HepG2 (cell line): ENCODE measurements at regions not wholly inside any gene's neighbourhood (a gene's known extent, or its start where the extent isn't known, plus 50 kb on each side); places are given as distances from the start of the nearest gene placed in this dataset.

Experiments
- MTA1 ChIP-seq: sonication (generic); formaldehyde crosslinking; IDR thresholded peaks from 2 replicates; pipeline ENCODE4 v1.4.0; 2020; ENCODE audit warnings: missing genetic modification reagents, mild to moderate bottlenecking, borderline replicate concordance
- PAF1 ChIP-seq: IDR thresholded peaks from 2 replicates; pipeline ENCODE4 v1.6.1; 2016; ENCODE audit warnings: missing genetic modification reagents, missing compliant biosample characterization
- POLR2A ChIP-seq, 2 experiments: IDR thresholded peaks; 2 replicates each; pipeline ENCODE4 v1.6.1; 2011; ENCODE audit warnings: low read depth in 2 of 2, low read length in 2 of 2, mild to moderate bottlenecking in 1 of 2, moderate library complexity in 1 of 2; ENCODE audit not compliant: insufficient read depth in 1 of 2
- STAG1 ChIP-seq: sonication (generic); formaldehyde crosslinking; IDR thresholded peaks from 2 replicates; pipeline ENCODE4 v1.4.0; 2020; ENCODE audit warnings: missing genetic modification reagents
- XRCC5 ChIP-seq: fragments of 200-400 bp; formaldehyde crosslinking; optimal IDR thresholded peaks from 2 replicates; pipeline ENCODE3; 2017; ENCODE audit warnings: mild to moderate bottlenecking, low read length
- ZFYVE20 ChIP-seq: sonication (generic); formaldehyde crosslinking; IDR thresholded peaks from 2 replicates; pipeline ENCODE4 v1.8.0; 2023; ENCODE audit warnings: low read depth, mild to moderate bottlenecking, moderate library complexity, missing genetic modification reagents, borderline replicate concordance
- ZNF777 ChIP-seq: sonication (generic); formaldehyde crosslinking; IDR thresholded peaks from 2 replicates; pipeline ENCODE4 v1.4.0; 2020; ENCODE audit warnings: missing genetic modification reagents
- ZSCAN12 ChIP-seq: sonication (generic); formaldehyde crosslinking; IDR thresholded peaks from 2 replicates; pipeline ENCODE4 v1.9.0; 2021; ENCODE audit warnings: mild to moderate bottlenecking, missing genetic modification reagents
- TF ChIP-seq, protein P1 (sequence below): sonication (generic); formaldehyde crosslinking; IDR thresholded peaks from 2 replicates; pipeline ENCODE4 v1.4.0; 2020; ENCODE audit warnings: mild to moderate bottlenecking, missing genetic modification reagents
- TF ChIP-seq, protein P2 (sequence below): sonication (generic); formaldehyde crosslinking; IDR thresholded peaks from 2 replicates; pipeline ENCODE4 v1.5.0; 2020; ENCODE audit warnings: mild to moderate bottlenecking, missing genetic modification reagents
- TF ChIP-seq, protein P3 (sequence below): IDR thresholded peaks from 2 replicates; pipeline ENCODE4 v1.6.1; 2012; ENCODE audit warnings: low read length, improper control_type of control experiment
- TF ChIP-seq, protein P4 (sequence below): sonication (generic); formaldehyde crosslinking; IDR thresholded peaks from 2 replicates; pipeline ENCODE4 v1.4.0; 2020; ENCODE audit warnings: mild to moderate bottlenecking, missing genetic modification reagents
- TF ChIP-seq, protein P5 (sequence below): sonication (generic); formaldehyde crosslinking; IDR thresholded peaks from 2 replicates; pipeline ENCODE4 v1.4.0; 2020; ENCODE audit warnings: missing genetic modification reagents, mild to moderate bottlenecking, borderline replicate concordance

DNA sequence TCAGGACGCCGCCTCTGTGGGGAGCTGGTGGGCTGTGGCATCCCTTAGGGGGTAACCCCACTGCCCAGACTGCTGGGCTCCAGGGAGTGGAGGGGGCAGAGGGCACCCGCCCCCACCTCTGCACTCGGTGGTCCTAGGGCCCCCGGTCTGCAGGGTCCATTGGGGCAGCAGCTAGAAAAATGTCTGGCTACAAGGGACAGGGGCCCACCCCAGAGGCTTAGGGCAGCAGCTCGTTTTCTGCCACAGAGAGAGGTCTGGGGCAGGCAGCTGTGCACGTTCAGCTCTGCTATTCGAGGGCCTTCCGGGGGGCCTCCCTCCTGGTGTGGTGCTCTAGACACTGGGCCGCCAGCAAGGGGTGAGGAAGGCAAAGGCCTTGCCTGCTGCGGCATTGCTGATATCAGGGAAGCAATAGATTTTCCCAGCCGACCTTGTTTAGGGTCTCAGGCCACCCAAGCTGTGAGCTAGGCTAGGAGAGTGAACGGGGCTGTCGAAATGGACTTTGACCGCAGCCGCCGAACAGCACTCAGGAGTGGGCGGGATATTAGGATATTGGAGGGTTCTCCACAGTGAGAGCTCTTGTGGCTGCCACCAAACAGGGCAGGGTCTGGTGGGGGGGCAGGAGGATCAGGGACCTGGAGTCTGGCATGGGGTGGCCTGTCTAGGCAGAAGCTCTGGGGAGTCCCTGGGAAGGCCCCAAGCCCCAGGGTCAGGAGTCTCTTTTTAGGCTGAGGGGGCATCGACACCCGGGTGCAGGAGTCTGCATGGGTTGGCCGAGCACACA, 61.4 kb upstream of the KLF13 start (continued):
- TF ChIP-seq, protein P1, sequence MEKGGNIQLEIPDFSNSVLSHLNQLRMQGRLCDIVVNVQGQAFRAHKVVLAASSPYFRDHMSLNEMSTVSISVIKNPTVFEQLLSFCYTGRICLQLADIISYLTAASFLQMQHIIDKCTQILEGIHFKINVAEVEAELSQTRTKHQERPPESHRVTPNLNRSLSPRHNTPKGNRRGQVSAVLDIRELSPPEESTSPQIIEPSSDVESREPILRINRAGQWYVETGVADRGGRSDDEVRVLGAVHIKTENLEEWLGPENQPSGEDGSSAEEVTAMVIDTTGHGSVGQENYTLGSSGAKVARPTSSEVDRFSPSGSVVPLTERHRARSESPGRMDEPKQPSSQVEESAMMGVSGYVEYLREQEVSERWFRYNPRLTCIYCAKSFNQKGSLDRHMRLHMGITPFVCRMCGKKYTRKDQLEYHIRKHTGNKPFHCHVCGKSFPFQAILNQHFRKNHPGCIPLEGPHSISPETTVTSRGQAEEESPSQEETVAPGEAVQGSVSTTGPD (CRISPR knock-in tag) = no peak
- peak; percentile 82; the same call in 1 of the 2 replicates for TF ChIP-seq MTA1
- peak; percentile 23; the same call in 1 of the 2 replicates for TF ChIP-seq STAG1
- no peak for TF ChIP-seq ZFYVE20 (CRISPR knock-in tag)
- peak; percentile 74 for TF ChIP-seq ZNF777 (CRISPR knock-in tag)
- TF ChIP-seq, protein P2, sequence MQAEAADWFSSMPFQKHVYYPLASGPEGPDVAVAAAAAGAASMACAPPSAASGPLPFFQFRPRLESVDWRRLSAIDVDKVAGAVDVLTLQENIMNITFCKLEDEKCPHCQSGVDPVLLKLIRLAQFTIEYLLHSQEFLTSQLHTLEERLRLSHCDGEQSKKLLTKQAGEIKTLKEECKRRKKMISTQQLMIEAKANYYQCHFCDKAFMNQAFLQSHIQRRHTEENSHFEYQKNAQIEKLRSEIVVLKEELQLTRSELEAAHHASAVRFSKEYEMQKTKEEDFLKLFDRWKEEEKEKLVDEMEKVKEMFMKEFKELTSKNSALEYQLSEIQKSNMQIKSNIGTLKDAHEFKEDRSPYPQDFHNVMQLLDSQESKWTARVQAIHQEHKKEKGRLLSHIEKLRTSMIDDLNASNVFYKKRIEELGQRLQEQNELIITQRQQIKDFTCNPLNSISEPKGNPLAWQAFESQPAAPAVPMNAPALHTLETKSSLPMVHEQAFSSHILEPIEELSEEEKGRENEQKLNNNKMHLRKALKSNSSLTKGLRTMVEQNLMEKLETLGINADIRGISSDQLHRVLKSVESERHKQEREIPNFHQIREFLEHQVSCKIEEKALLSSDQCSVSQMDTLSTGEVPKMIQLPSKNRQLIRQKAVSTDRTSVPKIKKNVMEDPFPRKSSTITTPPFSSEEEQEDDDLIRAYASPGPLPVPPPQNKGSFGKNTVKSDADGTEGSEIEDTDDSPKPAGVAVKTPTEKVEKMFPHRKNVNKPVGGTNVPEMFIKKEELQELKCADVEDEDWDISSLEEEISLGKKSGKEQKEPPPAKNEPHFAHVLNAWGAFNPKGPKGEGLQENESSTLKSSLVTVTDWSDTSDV (CRISPR knock-in tag) = no peak
- TF ChIP-seq POLR2A (IDR thresholded peaks at IDR 0.05; ENCODE audit: insufficient read depth in 1 of 2, low read depth in 2 of 2, low read length in 2 of 2) = peak; percentile 36 to 61; a peak in 3 of 4 replicates
- TF ChIP-seq XRCC5 = peak; percentile 54
- TF ChIP-seq, protein P3, sequence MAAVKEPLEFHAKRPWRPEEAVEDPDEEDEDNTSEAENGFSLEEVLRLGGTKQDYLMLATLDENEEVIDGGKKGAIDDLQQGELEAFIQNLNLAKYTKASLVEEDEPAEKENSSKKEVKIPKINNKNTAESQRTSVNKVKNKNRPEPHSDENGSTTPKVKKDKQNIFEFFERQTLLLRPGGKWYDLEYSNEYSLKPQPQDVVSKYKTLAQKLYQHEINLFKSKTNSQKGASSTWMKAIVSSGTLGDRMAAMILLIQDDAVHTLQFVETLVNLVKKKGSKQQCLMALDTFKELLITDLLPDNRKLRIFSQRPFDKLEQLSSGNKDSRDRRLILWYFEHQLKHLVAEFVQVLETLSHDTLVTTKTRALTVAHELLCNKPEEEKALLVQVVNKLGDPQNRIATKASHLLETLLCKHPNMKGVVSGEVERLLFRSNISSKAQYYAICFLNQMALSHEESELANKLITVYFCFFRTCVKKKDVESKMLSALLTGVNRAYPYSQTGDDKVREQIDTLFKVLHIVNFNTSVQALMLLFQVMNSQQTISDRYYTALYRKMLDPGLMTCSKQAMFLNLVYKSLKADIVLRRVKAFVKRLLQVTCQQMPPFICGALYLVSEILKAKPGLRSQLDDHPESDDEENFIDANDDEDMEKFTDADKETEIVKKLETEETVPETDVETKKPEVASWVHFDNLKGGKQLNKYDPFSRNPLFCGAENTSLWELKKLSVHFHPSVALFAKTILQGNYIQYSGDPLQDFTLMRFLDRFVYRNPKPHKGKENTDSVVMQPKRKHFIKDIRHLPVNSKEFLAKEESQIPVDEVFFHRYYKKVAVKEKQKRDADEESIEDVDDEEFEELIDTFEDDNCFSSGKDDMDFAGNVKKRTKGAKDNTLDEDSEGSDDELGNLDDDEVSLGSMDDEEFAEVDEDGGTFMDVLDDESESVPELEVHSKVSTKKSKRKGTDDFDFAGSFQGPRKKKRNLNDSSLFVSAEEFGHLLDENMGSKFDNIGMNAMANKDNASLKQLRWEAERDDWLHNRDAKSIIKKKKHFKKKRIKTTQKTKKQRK = no peak
- TF ChIP-seq, protein P4, sequence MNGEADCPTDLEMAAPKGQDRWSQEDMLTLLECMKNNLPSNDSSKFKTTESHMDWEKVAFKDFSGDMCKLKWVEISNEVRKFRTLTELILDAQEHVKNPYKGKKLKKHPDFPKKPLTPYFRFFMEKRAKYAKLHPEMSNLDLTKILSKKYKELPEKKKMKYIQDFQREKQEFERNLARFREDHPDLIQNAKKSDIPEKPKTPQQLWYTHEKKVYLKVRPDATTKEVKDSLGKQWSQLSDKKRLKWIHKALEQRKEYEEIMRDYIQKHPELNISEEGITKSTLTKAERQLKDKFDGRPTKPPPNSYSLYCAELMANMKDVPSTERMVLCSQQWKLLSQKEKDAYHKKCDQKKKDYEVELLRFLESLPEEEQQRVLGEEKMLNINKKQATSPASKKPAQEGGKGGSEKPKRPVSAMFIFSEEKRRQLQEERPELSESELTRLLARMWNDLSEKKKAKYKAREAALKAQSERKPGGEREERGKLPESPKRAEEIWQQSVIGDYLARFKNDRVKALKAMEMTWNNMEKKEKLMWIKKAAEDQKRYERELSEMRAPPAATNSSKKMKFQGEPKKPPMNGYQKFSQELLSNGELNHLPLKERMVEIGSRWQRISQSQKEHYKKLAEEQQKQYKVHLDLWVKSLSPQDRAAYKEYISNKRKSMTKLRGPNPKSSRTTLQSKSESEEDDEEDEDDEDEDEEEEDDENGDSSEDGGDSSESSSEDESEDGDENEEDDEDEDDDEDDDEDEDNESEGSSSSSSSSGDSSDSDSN = peak; percentile 41; the same call in 1 of the 2 replicates
- TF ChIP-seq PAF1 (CRISPR knock-in tag) = no peak
- no peak for TF ChIP-seq ZSCAN12
- TF ChIP-seq, protein P5, sequence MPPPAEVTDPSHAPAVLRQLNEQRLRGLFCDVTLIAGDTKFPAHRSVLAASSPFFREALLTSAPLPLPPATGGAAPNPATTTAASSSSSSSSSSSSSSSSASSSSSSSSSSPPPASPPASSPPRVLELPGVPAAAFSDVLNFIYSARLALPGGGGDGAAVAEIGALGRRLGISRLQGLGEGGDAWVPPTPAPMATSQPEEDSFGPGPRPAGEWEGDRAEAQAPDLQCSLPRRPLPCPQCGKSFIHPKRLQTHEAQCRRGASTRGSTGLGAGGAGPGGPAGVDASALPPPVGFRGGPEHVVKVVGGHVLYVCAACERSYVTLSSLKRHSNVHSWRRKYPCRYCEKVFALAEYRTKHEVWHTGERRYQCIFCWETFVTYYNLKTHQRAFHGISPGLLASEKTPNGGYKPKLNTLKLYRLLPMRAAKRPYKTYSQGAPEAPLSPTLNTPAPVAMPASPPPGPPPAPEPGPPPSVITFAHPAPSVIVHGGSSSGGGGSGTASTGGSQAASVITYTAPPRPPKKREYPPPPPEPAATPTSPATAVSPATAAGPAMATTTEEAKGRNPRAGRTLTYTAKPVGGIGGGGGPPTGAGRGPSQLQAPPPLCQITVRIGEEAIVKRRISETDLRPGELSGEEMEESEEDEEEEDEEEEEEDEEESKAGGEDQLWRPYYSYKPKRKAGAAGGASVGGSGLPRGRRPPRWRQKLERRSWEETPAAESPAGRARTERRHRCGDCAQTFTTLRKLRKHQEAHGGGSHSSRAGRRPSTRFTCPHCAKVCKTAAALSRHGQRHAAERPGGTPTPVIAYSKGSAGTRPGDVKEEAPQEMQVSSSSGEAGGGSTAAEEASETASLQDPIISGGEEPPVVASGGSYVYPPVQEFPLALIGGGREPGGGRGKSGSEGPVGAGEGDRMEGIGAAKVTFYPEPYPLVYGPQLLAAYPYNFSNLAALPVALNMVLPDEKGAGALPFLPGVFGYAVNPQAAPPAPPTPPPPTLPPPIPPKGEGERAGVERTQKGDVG = no peak
